Activated naive CD4-positive, alpha-beta T cell treated with anti-CD3 and anti-CD28 coated beads, Interleukin-2, amount 50 U/mL, for 24 hours (primary cell): ENCODE measurements at regions not wholly inside any gene's neighbourhood (a gene's known extent, or its start where the extent isn't known, plus 50 kb on each side); places are given as distances from the start of the nearest gene placed in this dataset.

Experiments used
- H3K27ac Mint-ChIP-seq: one replicate; pipeline ENCODE4 v1.8.0; 2021; ENCODE audit warnings: mild to moderate bottlenecking, mixed read lengths
- H3K27me3 Mint-ChIP-seq: one replicate; pipeline ENCODE4 v1.8.0; 2021; ENCODE audit warnings: mixed read lengths
- H3K36me3 Mint-ChIP-seq: one replicate; pipeline ENCODE4 v1.8.0; 2021; ENCODE audit warnings: mixed read lengths
- H3K4me1 Mint-ChIP-seq: one replicate; pipeline ENCODE4 v1.8.0; 2021; ENCODE audit warnings: mixed read lengths
- H3K4me3 Mint-ChIP-seq: one replicate; pipeline ENCODE4 v1.8.0; 2021; ENCODE audit warnings: mild to moderate bottlenecking, mixed read lengths
- H3K9me3 Mint-ChIP-seq: one replicate; pipeline ENCODE4 v1.8.0; 2021; ENCODE audit warnings: mixed read lengths

DNA sequence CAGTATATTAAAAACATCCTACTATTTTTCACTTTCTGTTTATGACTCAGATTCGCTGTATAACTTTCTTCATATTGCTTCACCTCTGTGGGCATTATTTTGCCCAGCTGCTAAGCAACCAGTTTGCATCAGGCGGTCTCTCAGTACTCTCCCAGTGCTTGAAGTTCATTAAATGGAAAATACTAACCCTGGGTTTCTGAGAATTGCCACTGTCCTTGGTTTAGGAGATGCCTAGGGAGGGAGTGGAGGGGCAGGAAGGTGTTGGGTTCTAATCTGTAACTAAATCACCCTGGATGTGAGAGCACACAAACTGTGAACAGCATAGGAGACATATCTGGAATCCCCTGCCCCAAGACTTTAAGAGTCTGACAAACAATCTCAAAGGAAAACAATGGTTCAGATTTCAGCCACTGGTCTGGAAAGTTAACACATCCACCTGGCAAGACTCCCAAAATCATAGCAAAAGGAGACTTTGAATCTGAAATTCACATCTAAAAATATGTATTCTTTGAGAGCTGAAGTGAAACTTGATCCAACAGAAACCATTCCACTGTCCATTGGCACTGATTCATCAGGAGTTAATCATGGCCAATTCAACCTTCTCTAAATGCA lies 540.0 kb downstream of the SOX6 start:
- Mint-ChIP-seq H3K27ac (no peak overlapping the region), H3K36me3 (no peaks in the 10 kb centered on the region), H3K4me3 (no peak overlapping the region), H3K4me1 (no peaks in the 10 kb centered on the region), H3K27me3 (peaks cover 10% of the 10 kb centered on the region), H3K9me3 (no peaks in the 10 kb centered on the region)

DNA sequence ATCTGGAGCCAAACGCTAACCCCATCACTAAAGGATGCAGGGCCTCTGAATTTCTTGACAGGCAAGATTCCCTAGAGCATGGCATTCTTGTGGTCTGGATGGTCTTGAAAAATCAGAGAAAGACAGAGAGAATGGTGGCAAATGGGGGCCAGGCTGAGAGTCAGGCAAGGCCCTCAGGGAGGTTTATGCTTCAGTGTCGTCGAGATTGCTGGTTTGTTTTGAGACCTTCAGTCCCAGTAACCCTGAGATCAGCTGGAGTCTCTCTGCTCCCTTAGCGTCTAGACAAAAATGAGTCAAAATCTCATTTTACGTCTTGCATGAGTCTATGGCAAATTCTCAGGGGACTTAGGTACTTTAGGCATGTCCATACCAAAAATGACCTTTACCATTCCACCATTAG lies 539.3 kb downstream of the SOX6 start:
- no peaks in the 10 kb centered on the region for H3K4me1 Mint-ChIP-seq
- H3K27ac Mint-ChIP-seq, result no peak overlapping the region

DNA sequence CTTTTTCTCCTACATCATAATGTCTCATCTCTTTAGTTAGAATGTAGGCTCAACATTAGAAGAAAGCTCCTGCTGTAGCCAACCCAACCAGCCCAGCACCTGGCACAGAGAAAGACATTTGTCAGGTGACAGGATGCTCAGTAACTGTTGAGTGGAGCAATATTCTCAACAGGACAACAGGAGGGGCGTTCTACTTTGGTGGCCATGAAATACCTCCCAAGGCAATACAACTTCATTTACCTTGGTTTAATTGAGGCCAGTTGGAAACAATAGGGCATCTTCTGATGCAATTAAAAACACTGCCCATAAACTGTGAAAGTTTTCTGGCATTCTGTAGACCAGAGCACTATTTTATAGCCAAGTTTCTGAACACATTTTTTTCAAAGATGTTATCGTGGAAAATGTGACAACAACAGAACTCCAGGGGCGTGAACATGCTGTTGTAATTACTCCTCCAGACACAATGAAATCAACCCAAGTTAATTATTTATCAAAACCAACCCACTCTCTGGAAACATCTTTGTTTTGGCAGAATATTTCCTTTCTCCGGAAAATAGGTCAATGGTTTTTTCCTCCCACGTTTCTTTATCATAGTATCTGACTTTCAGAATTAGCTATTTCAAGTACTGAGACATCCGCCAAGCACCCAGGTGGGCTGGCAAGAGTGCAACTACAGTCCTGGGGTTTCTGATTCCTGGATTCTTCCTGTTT lies 538.1 kb downstream of the SOX6 start:
- no peak overlapping the region for H3K27ac Mint-ChIP-seq
- no peaks in the 10 kb centered on the region for H3K36me3 Mint-ChIP-seq
- no peaks in the 10 kb centered on the region for H3K4me1 Mint-ChIP-seq
- H3K27me3 Mint-ChIP-seq, result peaks cover 11% of the 10 kb centered on the region
- H3K4me3 Mint-ChIP-seq, result no peak overlapping the region
- H3K9me3 Mint-ChIP-seq, result no peaks in the 10 kb centered on the region

More for the DNA sequence above, 539.3 kb downstream of the SOX6 start:
- Mint-ChIP-seq H3K9me3 (no peaks in the 10 kb centered on the region), H3K27me3 (peaks cover 11% of the 10 kb centered on the region), H3K36me3 (no peaks in the 10 kb centered on the region), H3K4me3 (no peak overlapping the region)

GRCh38 chr11:15819679-15820286 lies 536.6 kb downstream of the SOX6 start:
- H3K4me1 Mint-ChIP-seq, result no peaks in the 10 kb centered on the region

GRCh38 chr11:15821451-15821850 lies 534.9 kb downstream of the SOX6 start:
- no peak overlapping the region for H3K27ac Mint-ChIP-seq
- no peaks in the 10 kb centered on the region for H3K4me1 Mint-ChIP-seq
- no peak overlapping the region for H3K4me3 Mint-ChIP-seq
- no peaks in the 10 kb centered on the region for H3K9me3 Mint-ChIP-seq
- peaks cover 14% of the 10 kb centered on the region for H3K27me3 Mint-ChIP-seq
- peaks cover 1% of the 10 kb centered on the region for H3K36me3 Mint-ChIP-seq

More at GRCh38 chr11:15819679-15820286, 536.6 kb downstream of the SOX6 start:
- H3K27me3 Mint-ChIP-seq, result peaks cover 11% of the 10 kb centered on the region
- no peaks in the 10 kb centered on the region for H3K9me3 Mint-ChIP-seq
- no peak overlapping the region for H3K27ac Mint-ChIP-seq
- H3K4me3 Mint-ChIP-seq, result no peak overlapping the region
- no peaks in the 10 kb centered on the region for H3K36me3 Mint-ChIP-seq

- H3K4me3 Mint-ChIP-seq, result no peak overlapping the region
- peaks cover 2% of the 10 kb centered on the region for H3K36me3 Mint-ChIP-seq
- peaks cover 14% of the 10 kb centered on the region for H3K27me3 Mint-ChIP-seq
- H3K27ac Mint-ChIP-seq, result no peak overlapping the region
- no peaks in the 10 kb centered on the region for H3K4me1 Mint-ChIP-seq
- H3K9me3 Mint-ChIP-seq, result no peaks in the 10 kb centered on the region
Observed at GRCh38 chr11:15824060-15824459, 532.3 kb downstream of the SOX6 start.

DNA sequence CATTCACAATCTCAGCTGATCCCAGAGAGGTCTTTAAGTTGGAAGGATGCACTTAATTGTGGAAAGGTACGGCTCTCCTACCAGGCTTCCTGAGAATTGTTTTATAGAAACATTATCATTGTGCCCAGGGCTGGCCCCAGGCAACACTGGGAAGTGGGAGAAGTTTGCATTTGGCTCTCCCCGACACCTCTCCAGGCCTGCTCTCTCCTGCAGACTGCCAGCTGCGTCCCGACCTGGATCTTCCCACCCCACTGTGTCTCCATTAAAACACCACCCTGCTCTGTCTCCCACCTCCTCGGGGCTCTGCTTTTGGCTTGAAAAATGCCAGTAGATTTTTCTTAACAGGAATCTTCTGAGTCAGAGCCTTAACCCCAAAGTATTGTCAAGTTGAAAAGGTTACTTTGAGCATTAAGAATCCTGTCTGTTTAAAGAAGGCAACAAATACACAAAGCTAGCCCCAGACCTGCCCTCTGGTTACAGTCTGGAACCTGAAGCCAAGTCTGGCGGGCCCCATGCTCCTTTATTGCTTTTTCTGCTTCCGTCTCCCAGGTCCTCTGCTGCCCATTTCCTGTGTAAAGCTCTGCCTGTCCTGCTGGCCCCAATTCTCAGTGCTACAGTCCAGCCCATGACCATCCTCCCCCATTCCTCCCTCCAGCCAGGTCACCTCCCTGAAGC lies 530.2 kb downstream of the SOX6 start:
- H3K27ac Mint-ChIP-seq, result no peak overlapping the region
- peaks cover 2% of the 10 kb centered on the region for H3K36me3 Mint-ChIP-seq
- H3K4me1 Mint-ChIP-seq, result no peaks in the 10 kb centered on the region
- H3K27me3 Mint-ChIP-seq, result peaks cover 7% of the 10 kb centered on the region
- no peak overlapping the region for H3K4me3 Mint-ChIP-seq
- no peaks in the 10 kb centered on the region for H3K9me3 Mint-ChIP-seq

GRCh38 chr11:15826826-15827225 lies 529.5 kb downstream of the SOX6 start:
- H3K4me1 Mint-ChIP-seq, result no peaks in the 10 kb centered on the region
- no peaks in the 10 kb centered on the region for H3K9me3 Mint-ChIP-seq
- H3K36me3 Mint-ChIP-seq, result peaks cover 2% of the 10 kb centered on the region
- H3K27me3 Mint-ChIP-seq, result peaks cover 5% of the 10 kb centered on the region
- H3K27ac Mint-ChIP-seq, result no peak overlapping the region
- no peak overlapping the region for H3K4me3 Mint-ChIP-seq

- H3K9me3 Mint-ChIP-seq, result no peaks in the 10 kb centered on the region
- H3K27me3 Mint-ChIP-seq, result peaks cover 5% of the 10 kb centered on the region
- peaks cover 2% of the 10 kb centered on the region for H3K36me3 Mint-ChIP-seq
- no peak overlapping the region for H3K4me3 Mint-ChIP-seq
- no peaks in the 10 kb centered on the region for H3K4me1 Mint-ChIP-seq
- H3K27ac Mint-ChIP-seq, result no peak overlapping the region
Observed at GRCh38 chr11:15828215-15828853, 528.0 kb downstream of the SOX6 start.

DNA sequence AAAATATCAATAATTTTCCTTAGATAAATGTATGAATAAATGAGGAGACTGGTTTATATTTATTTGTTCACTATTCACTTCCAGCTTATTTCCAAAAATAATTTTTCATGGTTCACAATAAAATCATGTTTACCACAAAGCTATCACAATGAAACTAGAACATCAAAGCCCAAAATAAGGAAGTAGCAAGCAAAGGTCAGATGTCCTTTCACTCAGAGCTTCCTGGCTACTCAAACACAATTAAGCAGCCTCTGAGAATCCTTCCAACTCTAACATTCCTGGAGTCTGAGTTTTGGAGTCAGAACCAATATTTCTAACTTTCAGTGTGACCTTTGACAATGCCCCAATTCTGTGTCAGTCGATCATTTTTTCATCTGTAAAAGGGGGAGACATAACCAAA lies 527.0 kb downstream of the SOX6 start:
- H3K4me1 Mint-ChIP-seq, result no peaks in the 10 kb centered on the region
- no peak overlapping the region for H3K4me3 Mint-ChIP-seq
- no peaks in the 10 kb centered on the region for H3K9me3 Mint-ChIP-seq
- no peak overlapping the region for H3K27ac Mint-ChIP-seq
- peaks cover 5% of the 10 kb centered on the region for H3K27me3 Mint-ChIP-seq
- peaks cover 2% of the 10 kb centered on the region for H3K36me3 Mint-ChIP-seq

GRCh38 chr11:15830741-15831428 lies 525.5 kb downstream of the SOX6 start:
- H3K27me3 Mint-ChIP-seq, result peaks cover 4% of the 10 kb centered on the region
- H3K4me1 Mint-ChIP-seq, result no peaks in the 10 kb centered on the region
- no peak overlapping the region for H3K27ac Mint-ChIP-seq
- H3K36me3 Mint-ChIP-seq, result peaks cover 2% of the 10 kb centered on the region
- H3K4me3 Mint-ChIP-seq, result no peak overlapping the region
- no peaks in the 10 kb centered on the region for H3K9me3 Mint-ChIP-seq

GRCh38 chr11:15835788-15836411 lies 520.4 kb downstream of the SOX6 start:
- Mint-ChIP-seq H3K4me3 (no peak overlapping the region), H3K36me3 (no peaks in the 10 kb centered on the region), H3K9me3 (no peaks in the 10 kb centered on the region), H3K27ac (no peak overlapping the region), H3K4me1 (no peaks in the 10 kb centered on the region), H3K27me3 (no peaks in the 10 kb centered on the region)

DNA sequence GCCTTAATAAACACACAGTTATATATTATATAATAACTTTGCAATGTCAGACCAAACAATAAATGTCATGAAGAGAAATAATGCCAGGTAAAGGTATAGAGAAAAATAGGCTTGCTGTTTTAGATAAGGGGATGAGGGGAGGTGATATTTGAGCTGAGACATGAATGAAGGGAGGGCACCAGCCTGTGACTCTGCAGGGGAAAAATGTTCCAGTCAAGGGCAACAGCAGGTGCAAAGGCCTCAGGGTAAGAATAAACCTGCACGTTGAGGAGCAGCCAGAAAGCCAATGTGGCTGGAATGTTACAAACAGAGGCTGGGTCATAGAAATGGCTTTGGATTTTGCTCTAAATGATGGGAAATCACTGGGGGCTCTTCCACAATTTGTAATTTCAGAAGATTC lies 519.6 kb downstream of the SOX6 start:
- H3K27me3 Mint-ChIP-seq, result no peaks in the 10 kb centered on the region
- H3K4me1 Mint-ChIP-seq, result no peaks in the 10 kb centered on the region
- H3K4me3 Mint-ChIP-seq, result no peak overlapping the region
- H3K27ac Mint-ChIP-seq, result no peak overlapping the region
- H3K9me3 Mint-ChIP-seq, result no peaks in the 10 kb centered on the region
- no peaks in the 10 kb centered on the region for H3K36me3 Mint-ChIP-seq

GRCh38 chr11:15837901-15838489 lies 518.4 kb downstream of the SOX6 start:
- peaks cover 1% of the 10 kb centered on the region for H3K27me3 Mint-ChIP-seq

More at GRCh38 chr11:15837901-15838489, 518.4 kb downstream of the SOX6 start:
- no peaks in the 10 kb centered on the region for H3K4me1 Mint-ChIP-seq
- H3K27ac Mint-ChIP-seq, result no peak overlapping the region
- no peaks in the 10 kb centered on the region for H3K9me3 Mint-ChIP-seq
- no peaks in the 10 kb centered on the region for H3K36me3 Mint-ChIP-seq
- no peak overlapping the region for H3K4me3 Mint-ChIP-seq
